ENCODE measurements at regions not wholly inside any gene's neighbourhood (a gene's known extent, or its start where the extent isn't known, plus 50 kb on each side); places are given as distances from the start of the nearest gene placed in this dataset.

GRCh38 chr15:31843426-31844055, 186.8 kb upstream of the CHRNA7 start:
- Histone ChIP-seq H3K9ac (ENCODE audit: low read length) (no peak overlapping the region), H3K27ac (ENCODE audit: low read depth, low read length) (no peak overlapping the region), H3K27me3 (ENCODE audit: control insufficient read depth, insufficient read depth, low read length) (no peaks in the 10 kb centered on the region), H3K4me3 (ENCODE audit: low read depth, low read length) (no peak overlapping the region), H3K4me1 (ENCODE audit: control insufficient read depth, insufficient read depth, low read length) (no peaks in the 10 kb centered on the region), H3K36me3 (ENCODE audit: control insufficient read depth, insufficient read depth, low read length) (no peaks in the 10 kb centered on the region), H3K9me3 (ENCODE audit: control insufficient read depth, insufficient read depth, low read depth, low read length) (no peaks in the 10 kb centered on the region)

- no peak overlapping the region for H3K9ac ChIP-seq (ENCODE audit: low read length)
- no peaks in the 10 kb centered on the region for H3K27me3 ChIP-seq (ENCODE audit: control insufficient read depth, insufficient read depth, low read length)
- H3K27ac ChIP-seq (ENCODE audit: low read depth, low read length) = no peak overlapping the region
- 0 out of 2 replicates have a peak, but pooled peaks cover 3% of the 10 kb centered on the region for H3K9me3 ChIP-seq (ENCODE audit: control insufficient read depth, insufficient read depth, low read depth, low read length)
- no peaks in the 10 kb centered on the region for H3K4me1 ChIP-seq (ENCODE audit: control insufficient read depth, insufficient read depth, low read length)
- H3K4me3 ChIP-seq (ENCODE audit: low read depth, low read length) = no peak overlapping the region
- H3K36me3 ChIP-seq (ENCODE audit: control insufficient read depth, insufficient read depth, low read length) = no peaks in the 10 kb centered on the region
Measured at GRCh38 chr15:31845791-31846190, 184.5 kb upstream of the CHRNA7 start.

- Histone ChIP-seq H3K27me3 (ENCODE audit: control insufficient read depth, insufficient read depth, low read length) (no peaks in the 10 kb centered on the region), H3K36me3 (ENCODE audit: control insufficient read depth, insufficient read depth, low read length) (no peaks in the 10 kb centered on the region), H3K4me3 (ENCODE audit: low read depth, low read length) (no peak overlapping the region), H3K9me3 (ENCODE audit: control insufficient read depth, insufficient read depth, low read depth, low read length) (peaks cover 8% of the 10 kb centered on the region; the same call in 1 of the 2 replicates), H3K27ac (ENCODE audit: low read depth, low read length) (no peak overlapping the region), H3K4me1 (ENCODE audit: control insufficient read depth, insufficient read depth, low read length) (no peaks in the 10 kb centered on the region), H3K9ac (ENCODE audit: low read length) (no peak overlapping the region)
Measured at GRCh38 chr15:31847961-31848360, 182.4 kb upstream of the CHRNA7 start.

- Histone ChIP-seq H3K4me1 (ENCODE audit: control insufficient read depth, insufficient read depth, low read length) (no peaks in the 10 kb centered on the region), H3K4me3 (ENCODE audit: low read depth, low read length) (no peak overlapping the region), H3K27ac (ENCODE audit: low read depth, low read length) (no peak overlapping the region)
Measured at GRCh38 chr15:31848621-31849020, 181.7 kb upstream of the CHRNA7 start.

GRCh38 chr15:31852933-31853799, 177.1 kb upstream of the CHRNA7 start:
- Histone ChIP-seq H3K4me3 (ENCODE audit: low read depth, low read length) (no peak overlapping the region), H3K4me1 (ENCODE audit: control insufficient read depth, insufficient read depth, low read length) (peaks cover 7% of the 10 kb centered on the region), H3K27ac (ENCODE audit: low read depth, low read length) (no peak overlapping the region)

More at GRCh38 chr15:31848621-31849020, 181.7 kb upstream of the CHRNA7 start:
- Histone ChIP-seq H3K9me3 (ENCODE audit: control insufficient read depth, insufficient read depth, low read depth, low read length) (peaks cover 8% of the 10 kb centered on the region; the same call in 1 of the 2 replicates), H3K27me3 (ENCODE audit: control insufficient read depth, insufficient read depth, low read length) (no peaks in the 10 kb centered on the region), H3K36me3 (ENCODE audit: control insufficient read depth, insufficient read depth, low read length) (no peaks in the 10 kb centered on the region), H3K9ac (ENCODE audit: low read length) (no peak overlapping the region)

GRCh38 chr15:31856581-31856980, 173.7 kb upstream of the CHRNA7 start:
- no peaks in the 10 kb centered on the region for H3K36me3 ChIP-seq (ENCODE audit: control insufficient read depth, insufficient read depth, low read length)
- H3K4me3 ChIP-seq (ENCODE audit: low read depth, low read length) = no peak overlapping the region
- no peaks in the 10 kb centered on the region for H3K9me3 ChIP-seq (ENCODE audit: control insufficient read depth, insufficient read depth, low read depth, low read length)
- H3K27me3 ChIP-seq (ENCODE audit: control insufficient read depth, insufficient read depth, low read length) = no peaks in the 10 kb centered on the region
- H3K4me1 ChIP-seq (ENCODE audit: control insufficient read depth, insufficient read depth, low read length) = peaks cover 7% of the 10 kb centered on the region
- no peak overlapping the region for H3K9ac ChIP-seq (ENCODE audit: low read length)
- H3K27ac ChIP-seq (ENCODE audit: low read depth, low read length) = no peak overlapping the region

More at GRCh38 chr15:31852933-31853799, 177.1 kb upstream of the CHRNA7 start:
- no peak overlapping the region for H3K9ac ChIP-seq (ENCODE audit: low read length)
- H3K9me3 ChIP-seq (ENCODE audit: control insufficient read depth, insufficient read depth, low read depth, low read length) = peaks cover 8% of the 10 kb centered on the region; the same call in 1 of the 2 replicates
- no peaks in the 10 kb centered on the region for H3K36me3 ChIP-seq (ENCODE audit: control insufficient read depth, insufficient read depth, low read length)
- no peaks in the 10 kb centered on the region for H3K27me3 ChIP-seq (ENCODE audit: control insufficient read depth, insufficient read depth, low read length)

GRCh38 chr15:31857194-31857593, 173.1 kb upstream of the CHRNA7 start:
- Histone ChIP-seq H3K27me3 (ENCODE audit: control insufficient read depth, insufficient read depth, low read length) (no peaks in the 10 kb centered on the region), H3K36me3 (ENCODE audit: control insufficient read depth, insufficient read depth, low read length) (no peaks in the 10 kb centered on the region), H3K9ac (ENCODE audit: low read length) (no peak overlapping the region), H3K9me3 (ENCODE audit: control insufficient read depth, insufficient read depth, low read depth, low read length) (no peaks in the 10 kb centered on the region), H3K27ac (ENCODE audit: low read depth, low read length) (no peak overlapping the region), H3K4me1 (ENCODE audit: control insufficient read depth, insufficient read depth, low read length) (peaks cover 7% of the 10 kb centered on the region), H3K4me3 (ENCODE audit: low read depth, low read length) (no peak overlapping the region)

GRCh38 chr15:31858026-31858425, 172.3 kb upstream of the CHRNA7 start:
- Histone ChIP-seq H3K4me1 (ENCODE audit: control insufficient read depth, insufficient read depth, low read length) (peaks cover 7% of the 10 kb centered on the region), H3K27me3 (ENCODE audit: control insufficient read depth, insufficient read depth, low read length) (no peaks in the 10 kb centered on the region), H3K9ac (ENCODE audit: low read length) (no peak overlapping the region), H3K36me3 (ENCODE audit: control insufficient read depth, insufficient read depth, low read length) (no peaks in the 10 kb centered on the region), H3K9me3 (ENCODE audit: control insufficient read depth, insufficient read depth, low read depth, low read length) (peaks cover 2% of the 10 kb centered on the region; the same call in 1 of the 2 replicates), H3K27ac (ENCODE audit: low read depth, low read length) (no peak overlapping the region), H3K4me3 (ENCODE audit: low read depth, low read length) (no peak overlapping the region)

GRCh38 chr15:31866248-31866647, 164.1 kb upstream of the CHRNA7 start:
- Histone ChIP-seq H3K36me3 (ENCODE audit: control insufficient read depth, insufficient read depth, low read length) (no peaks in the 10 kb centered on the region), H3K4me1 (ENCODE audit: control insufficient read depth, insufficient read depth, low read length) (peaks cover 4% of the 10 kb centered on the region), H3K27ac (ENCODE audit: low read depth, low read length) (no peak overlapping the region), H3K4me3 (ENCODE audit: low read depth, low read length) (no peak overlapping the region), H3K9me3 (ENCODE audit: control insufficient read depth, insufficient read depth, low read depth, low read length) (peaks cover 9% of the 10 kb centered on the region), H3K9ac (ENCODE audit: low read length) (no peak overlapping the region), H3K27me3 (ENCODE audit: control insufficient read depth, insufficient read depth, low read length) (peaks cover 20% of the 10 kb centered on the region)

GRCh38 chr15:31867536-31868442, 162.5 kb upstream of the CHRNA7 start:
- Histone ChIP-seq H3K4me3 (ENCODE audit: low read depth, low read length) (0 out of 2 replicates have a peak overlapping the region, but pooled peaks have one; percentile 42), H3K27ac (ENCODE audit: low read depth, low read length) (no peak overlapping the region), H3K9me3 (ENCODE audit: control insufficient read depth, insufficient read depth, low read depth, low read length) (peaks cover 9% of the 10 kb centered on the region), H3K4me1 (ENCODE audit: control insufficient read depth, insufficient read depth, low read length) (peaks cover 4% of the 10 kb centered on the region), H3K36me3 (ENCODE audit: control insufficient read depth, insufficient read depth, low read length) (no peaks in the 10 kb centered on the region), H3K27me3 (ENCODE audit: control insufficient read depth, insufficient read depth, low read length) (peaks cover 20% of the 10 kb centered on the region), H3K9ac (ENCODE audit: low read length) (no peak overlapping the region)
